Right ventricle myocardium superior (tissue), 1 donor: ENCODE measurements at regions not wholly inside any gene's neighbourhood (a gene's known extent, or its start where the extent isn't known, plus 50 kb on each side); places are given as distances from the start of the nearest gene placed in this dataset.
"Not testable (repeated sequence)": the region's sequence is repeated elsewhere in the genome, so short reads cannot be mapped to it uniquely, and the experiment has no call there.

Experiments used
- ATAC-seq: fragments of 200-7000 bp; cut with Tn5 transposase; one replicate; pipeline ENCODE4 v1.9.1; 2020; ENCODE audit warnings: mild to moderate bottlenecking; ENCODE audit not compliant: poor library complexity
- DNase-seq: peaks from one replicate; pipeline ENCODE4 v3.0.0-alpha.2; 2020
- intact Hi-C: fragments of 100-400 bp; cut with DNase I; formaldehyde crosslinking; loops from one replicate; pipeline ENCODE4 v1.11.2; 2022
- donor health status: DM: no; HTN: yes; CAD: no; lungs with severe emphysema.

DNA sequence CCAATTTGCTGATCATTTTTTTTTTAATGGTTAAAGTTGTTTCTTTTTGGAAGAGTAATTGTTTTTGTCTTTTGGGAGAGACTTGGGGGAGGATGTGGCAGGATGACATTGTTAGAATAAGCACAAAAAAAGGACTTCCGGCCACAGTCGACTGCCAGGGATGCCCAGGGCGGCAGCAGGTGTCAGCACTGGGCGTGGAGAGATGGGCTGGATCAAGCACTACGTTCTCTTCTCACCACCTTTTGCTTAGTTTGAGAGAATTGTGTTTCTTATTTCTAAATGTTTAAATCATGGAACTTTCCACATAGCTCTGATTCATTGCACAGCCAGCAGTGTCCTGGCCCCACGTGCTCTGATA is 104.6 kb upstream of the FRMD1 start:
- intact Hi-C loops = no loop called here
- no peak for ATAC-seq
- no peak for DNase-seq

DNA sequence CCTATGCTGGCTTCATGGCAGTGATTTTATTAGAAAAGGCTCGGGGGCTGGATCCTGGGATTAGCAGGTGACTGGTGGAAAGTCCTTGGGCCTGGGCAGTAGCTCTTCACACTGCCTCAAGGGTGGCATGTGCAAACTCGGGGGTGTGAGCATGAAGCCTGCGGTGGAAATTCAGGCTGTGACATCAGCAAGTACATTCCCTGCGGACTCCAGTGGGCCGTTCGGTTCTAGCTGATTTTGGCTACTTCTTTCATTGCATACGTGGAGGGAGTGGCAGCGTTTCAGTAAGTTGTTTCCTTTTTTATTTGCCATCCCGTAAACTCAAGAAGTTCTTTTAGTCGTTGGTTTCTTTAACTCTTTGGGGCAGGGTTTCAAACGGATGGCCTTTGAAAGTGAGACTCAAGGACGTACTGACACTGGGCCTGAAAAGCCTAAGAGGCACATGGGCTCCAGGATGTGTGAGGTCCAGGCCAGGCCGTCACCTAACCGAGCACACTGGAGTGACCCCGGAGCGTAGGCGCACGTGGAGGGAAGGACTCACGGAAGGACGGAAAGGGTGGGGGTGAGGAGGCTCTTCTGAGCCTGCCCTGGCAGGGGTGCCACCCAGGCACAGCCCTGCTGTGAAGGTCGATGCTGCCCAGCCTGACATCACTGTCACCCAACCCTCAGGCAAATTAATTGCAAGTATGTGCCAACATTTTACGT is 104.0 kb upstream of the FRMD1 start:
- intact Hi-C loops = no loop called here
- no peak for ATAC-seq

DNA sequence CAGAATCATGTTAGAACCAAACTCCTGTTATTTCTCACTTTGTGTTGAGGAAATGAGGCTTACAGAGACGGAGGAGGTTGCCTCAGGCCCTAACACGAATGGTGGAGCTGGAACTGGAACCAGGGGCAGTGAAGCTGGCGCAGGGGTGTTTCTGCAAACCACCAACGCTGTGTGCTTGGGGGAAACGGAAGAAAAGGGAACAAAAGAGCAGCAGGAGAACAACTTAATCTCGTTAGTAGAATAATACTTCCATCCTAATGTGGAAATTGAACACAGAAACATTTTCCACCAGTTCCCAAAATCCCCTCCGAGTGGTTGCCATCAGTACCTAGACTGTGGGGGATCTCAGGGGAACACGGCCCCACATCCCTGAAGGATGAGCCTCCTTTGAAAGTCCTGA is 103.4 kb upstream of the FRMD1 start:
- intact Hi-C loops = no loop called here
- DNase-seq (no peak), ATAC-seq (no peak)

More for the DNA sequence above, 104.0 kb upstream of the FRMD1 start:
- no peak for DNase-seq

DNA sequence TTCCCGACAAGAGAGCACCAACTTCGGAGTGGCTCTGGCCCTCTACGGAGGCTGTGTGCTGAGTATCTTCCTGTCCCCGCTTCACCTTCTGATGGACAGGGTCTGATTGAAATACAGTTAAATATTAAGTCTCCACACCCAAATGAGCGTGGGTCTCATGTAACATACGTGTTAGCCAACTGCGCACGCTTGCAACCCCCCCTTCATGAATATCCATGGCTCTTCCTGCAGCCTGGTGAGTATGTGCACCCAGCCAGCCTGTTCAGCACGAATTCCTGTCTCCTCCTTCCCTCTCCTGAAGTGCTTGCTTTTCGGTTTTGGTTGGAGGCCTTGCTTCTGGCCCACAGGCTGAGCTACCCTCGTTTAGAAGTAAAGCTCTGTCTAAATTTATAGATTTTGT is 102.9 kb upstream of the FRMD1 start:
- ATAC-seq (no peak), DNase-seq (no peak)
- intact Hi-C loops = no loop called here

DNA sequence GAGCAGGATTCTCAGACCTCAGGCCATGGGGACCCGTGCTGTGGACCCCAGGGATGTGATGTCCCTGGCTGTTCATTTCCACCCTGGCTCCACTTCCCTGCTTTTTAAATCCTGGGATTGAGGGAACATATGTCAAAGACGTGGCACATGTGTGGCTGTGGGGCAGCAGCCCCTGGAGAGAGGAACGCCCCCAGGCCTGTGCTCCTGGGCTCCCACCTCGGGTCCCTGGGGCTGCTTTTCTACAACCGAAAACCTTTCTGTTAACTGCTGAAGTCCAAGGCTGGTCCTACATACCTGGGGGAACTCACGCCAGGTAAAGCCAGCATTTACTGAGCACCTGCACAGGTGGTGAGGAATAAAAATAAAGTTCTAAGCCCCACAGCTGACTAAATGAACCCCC is 102.3 kb upstream of the FRMD1 start:
- DNase-seq = no peak
- ATAC-seq = no peak
- intact Hi-C loops = no loop called here

DNA sequence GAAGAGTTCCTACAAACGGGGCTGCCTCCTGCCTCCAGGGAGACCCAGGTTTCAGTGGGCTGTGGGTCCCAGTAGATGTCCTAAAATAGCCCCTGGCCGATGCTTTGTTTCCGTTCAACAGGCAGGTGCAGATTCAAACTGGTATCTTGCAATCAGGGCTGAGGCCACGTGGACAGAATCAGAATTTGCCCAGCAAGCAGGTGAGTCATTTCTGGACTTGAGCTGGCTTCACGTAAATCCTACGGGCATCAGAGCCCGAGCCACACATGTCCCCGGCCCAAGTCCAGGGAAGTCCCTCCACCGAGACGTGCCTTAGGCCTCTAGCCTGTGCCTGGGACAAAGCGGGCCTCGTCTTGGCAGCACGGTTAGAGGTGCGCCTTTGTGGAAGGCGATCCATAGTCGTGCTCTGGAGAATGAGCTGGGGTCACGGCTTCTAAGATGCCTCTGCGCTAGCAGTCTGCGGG is 101.6 kb upstream of the FRMD1 start:
- DNase-seq (no peak), ATAC-seq (no peak)
- intact Hi-C loops = no loop called here

DNA sequence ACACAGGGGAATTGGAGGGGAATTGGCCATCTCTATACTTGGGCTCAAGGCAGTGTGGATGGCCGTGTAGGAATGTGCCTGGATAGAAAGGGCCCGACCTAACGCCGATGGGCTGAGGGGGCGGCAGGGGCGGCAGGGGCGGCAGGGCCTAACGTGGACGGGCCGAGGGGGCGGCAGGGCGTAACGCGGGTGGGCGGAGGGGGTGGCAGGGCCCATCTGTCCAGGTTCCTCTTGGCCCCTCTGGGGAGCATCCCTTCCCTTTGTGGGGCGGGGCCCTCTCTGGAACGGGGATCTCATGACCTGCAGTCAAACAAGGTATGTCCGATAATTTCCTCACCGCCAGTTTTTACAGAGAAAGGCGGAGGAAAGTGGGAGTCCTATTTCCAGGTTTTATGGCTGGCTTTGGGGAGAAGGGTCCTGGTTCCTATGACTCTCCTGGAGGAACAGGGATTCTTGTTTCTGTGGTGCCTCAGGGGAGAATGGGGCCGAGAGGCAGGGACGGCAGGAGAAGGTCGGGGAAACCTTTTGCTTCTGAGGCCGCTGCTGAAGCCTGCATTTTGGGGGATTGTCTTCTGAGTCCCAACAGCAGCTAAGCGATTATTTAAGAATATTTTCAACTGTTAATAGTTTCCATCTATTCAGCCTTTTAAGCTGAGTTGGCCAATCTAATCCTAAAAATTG is 100.8 kb upstream of the FRMD1 start:
- DNase-seq = no peak
- no peak for ATAC-seq
- intact Hi-C loops = no loop called here

DNA sequence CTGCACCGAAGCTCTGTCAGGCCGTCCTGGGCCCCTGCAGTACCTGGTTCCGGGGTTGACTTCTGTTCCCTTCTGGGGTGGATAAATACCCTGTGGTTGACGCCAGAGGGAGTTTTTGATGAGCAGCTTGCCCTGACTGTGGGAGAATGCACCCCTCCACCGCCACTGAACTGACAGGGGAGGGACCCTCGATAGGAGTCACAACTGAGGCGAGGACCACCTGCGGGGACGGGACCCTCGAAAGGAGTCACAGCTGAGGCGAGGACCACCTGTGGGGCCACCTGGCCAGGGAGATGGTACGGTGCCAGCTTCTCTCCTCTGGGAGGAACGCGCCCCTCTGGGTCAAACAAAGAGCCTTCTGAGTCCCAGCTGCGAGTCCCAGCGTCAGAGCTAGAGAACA is 100.1 kb upstream of the FRMD1 start:
- ATAC-seq (no peak), DNase-seq (no peak)
- intact Hi-C loops = no loop called here

DNA sequence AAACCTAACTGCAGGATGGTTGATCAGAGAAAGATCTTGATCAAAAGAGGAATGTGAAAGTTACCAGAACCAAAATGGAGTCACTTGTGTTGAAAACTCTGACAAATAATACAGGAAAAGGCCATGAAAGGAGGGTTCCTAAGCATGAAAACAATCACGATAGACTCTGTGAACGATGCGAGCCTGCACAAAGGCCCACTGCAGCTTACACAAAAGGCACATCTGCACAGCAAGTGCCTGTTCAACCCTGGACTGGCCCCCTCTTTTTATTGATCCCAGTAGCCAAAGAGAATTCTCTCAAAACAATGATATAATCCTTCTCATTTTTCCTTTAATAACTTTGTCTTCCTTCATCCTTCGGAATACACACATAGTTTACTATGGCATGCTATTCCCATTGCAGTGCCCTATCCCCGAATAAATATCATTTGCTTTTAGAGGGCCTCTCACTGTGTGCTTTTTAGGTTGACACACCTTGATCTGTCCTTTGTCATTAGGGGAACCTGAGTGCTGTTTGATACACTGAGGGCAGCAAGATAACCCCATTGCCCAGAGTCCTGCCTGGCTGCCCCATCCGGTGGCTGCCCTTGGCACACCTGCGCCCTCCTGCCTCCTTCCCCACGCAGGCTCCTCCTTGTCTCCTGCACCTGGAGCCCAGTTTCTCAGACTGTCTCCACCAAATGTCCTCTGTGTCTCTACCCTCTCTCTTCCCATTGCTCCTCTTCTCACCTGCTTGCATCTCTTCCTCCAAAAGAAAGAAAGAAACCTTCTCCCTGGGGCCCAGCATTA is 98.3 kb upstream of the FRMD1 start:
- intact Hi-C loops = no loop called here
- ATAC-seq (no peak), DNase-seq (no peak)

DNA sequence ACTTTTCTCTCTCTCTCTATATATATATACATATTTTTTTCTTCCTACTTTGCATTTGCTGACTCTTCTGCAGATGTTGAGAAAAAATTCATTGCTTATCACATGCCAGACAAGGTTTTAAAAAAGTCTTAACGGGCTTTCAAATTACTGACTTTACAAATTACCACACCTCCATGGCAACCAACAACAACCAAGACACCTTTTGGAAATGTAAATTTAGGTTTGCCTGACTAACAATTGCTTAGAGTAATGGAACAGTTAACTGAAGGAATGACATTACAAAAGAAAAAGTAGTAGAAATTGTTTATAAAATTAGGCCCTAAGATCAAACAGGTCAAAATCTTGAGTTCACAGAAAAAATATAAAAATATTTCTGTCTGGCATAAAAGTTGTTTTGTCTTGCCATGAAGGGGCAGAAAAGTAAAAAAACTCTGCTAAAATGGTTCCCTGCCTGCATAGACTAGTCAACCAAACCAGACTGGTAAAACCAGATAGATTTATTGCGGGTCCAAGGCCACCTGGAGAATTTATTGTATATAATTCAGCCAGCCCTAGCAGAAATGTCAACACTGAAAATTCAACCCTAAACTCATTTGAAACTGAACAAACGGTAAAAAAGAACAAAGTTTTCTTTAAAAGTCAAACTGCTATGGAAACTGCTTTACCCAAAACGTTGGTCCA is 92.8 kb upstream of the FRMD1 start:
- ATAC-seq (no peak), DNase-seq (no peak)
- intact Hi-C loops = no loop called here

DNA sequence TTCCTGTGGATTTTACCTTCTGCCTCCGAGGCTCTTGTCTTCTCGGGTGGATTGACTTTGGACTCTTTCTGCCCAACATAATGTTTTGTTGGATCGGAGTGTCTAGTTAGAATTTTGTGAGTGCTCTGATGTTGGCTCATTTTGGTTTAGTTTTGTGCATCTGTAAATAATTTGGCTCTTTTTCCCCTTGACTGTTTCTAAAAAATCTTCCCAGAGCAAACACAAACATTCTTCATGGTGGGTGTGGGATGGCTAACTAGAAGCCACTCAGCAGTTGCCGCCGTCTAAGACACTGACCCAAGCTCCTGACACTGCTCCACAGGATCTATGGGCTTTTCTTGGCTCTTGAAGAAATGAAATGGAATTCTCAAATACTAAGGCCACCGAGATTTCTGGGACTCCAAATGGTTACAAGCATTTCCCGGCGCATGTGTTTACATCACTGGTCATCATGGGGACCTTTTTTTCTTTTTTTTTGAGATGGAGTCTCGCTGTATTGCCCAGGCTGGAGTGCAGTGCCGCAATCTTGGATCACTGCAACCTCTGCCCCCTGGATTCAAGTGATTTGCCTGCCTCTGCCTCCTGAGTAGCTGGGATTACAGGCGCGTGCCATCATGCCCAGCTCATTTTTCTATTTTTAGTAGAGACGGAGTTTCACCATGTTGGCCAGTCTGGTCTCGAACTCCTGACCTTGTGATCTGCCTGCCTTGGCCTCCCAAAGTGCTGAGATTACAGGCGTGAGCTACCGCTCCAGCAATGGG is 92.0 kb upstream of the FRMD1 start:
- ATAC-seq = no peak
- no peak for DNase-seq
- intact Hi-C loops = no loop called here

DNA sequence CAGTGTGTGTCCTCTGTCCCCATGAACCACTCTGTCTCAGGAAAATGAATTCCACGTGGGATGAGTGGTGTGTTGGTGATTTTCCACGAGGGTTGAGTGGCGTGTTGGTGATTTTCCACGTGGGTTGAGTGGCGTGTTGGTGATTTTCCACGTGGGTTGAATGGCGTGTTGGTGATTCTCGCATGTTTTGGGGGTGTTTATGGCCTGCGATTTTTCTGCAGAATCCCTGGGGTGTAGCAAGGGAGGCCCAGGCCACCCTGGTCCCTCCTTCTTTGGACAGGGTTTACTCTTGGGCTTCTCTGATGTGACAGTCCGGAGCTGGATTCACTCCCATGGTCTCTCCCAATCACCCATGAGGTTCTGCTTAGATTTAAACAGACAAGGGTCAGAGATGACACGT is 90.6 kb upstream of the FRMD1 start:
- no peak for ATAC-seq
- DNase-seq = no peak
- intact Hi-C loops = no loop called here

DNA sequence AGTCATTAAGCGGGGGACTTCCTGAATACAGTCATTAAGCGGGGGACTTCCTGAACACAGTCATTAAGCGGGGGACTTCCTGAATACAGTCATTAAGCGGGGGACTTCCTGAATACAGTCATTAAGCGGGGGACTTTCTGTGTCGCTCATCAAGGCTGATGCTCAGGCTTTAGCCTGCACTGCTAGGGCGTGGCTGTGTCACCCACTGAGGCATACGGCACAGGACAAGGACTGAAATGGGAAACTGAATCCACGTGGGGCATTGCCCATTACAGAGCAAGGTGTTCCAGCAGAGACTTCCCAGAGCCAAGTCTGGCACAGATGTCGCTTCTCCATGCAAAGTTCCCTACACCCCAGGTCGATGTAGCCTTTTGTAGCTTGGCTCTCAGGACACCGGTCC is 89.9 kb upstream of the FRMD1 start:
- intact Hi-C loops, ATAC-seq, DNase-seq: not testable (repeated sequence)

DNA sequence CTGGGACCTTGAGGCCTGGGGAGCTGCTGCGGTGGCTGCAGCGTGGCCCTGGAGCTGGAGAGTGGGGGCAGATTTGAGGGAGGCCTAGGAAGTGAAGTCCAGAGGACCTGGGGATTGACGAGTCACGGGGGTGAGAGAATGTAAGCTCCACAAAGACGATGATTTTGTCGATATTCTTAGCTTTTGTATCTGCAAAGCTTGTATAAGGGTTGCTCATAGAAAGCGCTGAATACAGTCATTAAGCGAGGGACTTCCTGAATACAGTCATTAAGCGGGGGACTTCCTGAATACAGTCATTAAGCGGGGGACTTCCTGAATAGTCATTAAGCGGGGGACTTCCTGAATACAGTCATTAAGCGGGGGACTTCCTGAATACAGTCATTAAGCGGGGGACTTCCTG is 89.3 kb upstream of the FRMD1 start:
- ATAC-seq, intact Hi-C loops, DNase-seq: not testable (repeated sequence)

DNA sequence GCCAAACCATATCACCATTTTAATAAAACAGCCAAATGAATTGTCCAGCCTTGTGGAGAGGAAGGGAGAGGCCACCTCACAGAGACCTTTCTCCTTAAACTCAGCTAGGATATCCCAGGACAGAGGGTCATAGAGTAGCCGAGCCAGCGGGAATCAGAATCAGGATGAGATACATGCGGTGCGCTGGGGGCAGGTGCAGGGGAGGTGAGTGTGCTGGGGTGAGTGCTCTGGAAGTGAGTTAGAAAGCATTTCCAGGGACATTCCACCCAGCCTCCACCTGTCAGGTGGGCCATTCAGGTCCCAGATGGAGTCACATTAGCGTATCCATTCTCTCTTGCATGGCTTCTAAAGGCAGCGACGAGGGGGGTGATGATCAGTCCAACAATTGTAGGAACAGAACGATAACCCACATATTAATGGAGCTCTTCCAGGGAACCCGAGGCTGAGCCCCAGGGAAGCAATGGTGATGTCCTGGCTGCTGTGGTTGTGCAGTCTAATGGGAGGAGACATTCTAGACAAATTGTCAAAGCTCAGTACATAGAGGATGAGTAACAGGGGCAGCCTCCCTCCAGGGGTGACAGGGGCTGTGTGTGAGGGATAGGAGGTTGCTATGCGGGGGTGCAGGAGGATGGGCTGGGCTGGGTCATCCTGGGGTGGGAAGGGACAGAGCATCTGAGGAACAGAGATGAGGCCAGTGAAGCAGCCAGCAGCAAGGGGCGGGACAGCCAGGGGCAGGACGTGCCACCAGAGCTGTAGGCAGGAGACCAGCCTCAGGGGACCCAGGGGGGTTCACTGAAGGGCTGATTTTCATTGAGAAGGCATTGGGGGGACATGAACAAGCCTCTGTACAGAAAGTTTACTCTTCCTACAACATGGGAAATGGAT is 88.7 kb upstream of the FRMD1 start:
- DNase-seq (no peak), ATAC-seq (no peak)
- intact Hi-C loops = no loop called here

DNA sequence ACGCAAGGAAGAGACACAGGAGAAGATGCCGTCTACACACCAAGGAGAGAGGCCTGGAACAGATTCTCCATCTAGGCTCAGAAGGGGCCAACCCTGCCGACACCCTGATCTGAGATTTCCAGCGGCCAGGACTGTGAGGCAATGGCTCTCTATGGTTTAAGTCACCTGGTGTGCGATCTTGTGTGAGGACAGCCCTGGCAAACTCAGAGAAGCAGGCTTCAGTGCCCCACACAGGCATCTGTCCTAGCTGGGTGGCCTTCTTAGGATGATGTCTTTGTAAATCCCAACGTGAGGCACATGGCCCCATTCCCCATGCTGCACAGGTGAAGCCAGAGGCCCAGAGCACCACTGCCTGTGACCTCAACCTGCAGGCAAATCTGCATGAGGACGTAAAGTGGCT is 87.6 kb upstream of the FRMD1 start:
- ATAC-seq (no peak), DNase-seq (no peak)
- intact Hi-C loops = no loop called here

DNA sequence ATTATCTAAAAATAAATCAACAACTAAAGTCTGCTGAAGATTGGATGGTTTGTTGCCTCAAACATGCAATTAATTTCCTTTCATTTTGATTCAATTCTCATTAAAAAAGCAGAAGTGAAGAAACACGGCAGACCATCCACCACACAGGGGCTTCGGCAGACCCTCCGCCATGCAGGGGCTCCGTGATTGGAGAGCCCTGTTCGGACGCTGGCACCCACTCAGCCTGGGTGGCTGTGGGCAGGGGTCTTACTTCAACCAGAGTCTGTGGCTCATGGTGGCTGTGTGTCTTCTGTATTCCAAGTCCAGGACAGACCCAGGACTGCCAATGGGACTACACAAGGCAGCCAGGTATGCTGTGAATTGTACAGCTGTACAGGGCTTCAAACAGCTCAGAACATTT is 86.9 kb upstream of the FRMD1 start:
- intact Hi-C loops = no loop called here
- DNase-seq = no peak
- no peak for ATAC-seq

DNA sequence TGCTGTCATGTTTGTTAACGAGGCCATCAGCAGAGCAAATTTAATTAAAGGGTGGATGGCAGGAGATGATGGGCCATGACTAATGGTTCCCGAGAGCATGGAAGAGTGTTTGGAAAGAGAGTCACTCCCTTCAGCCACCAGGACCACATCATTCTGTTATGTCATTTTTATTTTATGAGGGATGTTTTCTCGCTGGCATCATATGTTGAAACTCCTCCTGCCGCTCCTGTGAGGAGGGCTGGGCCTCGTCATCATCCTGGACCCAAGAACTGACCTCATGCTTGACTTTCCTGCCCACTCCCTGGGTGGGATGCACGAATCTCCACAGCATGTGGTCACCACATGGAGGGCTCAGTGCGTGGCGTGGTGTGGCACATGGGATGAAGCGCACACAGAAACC is 86.4 kb upstream of the FRMD1 start:
- intact Hi-C loops = no loop called here
- no peak for DNase-seq
- peak; percentile 34 for ATAC-seq
